ENCODE measurements at regions not wholly inside any gene's neighbourhood (a gene's known extent, or its start where the extent isn't known, plus 50 kb on each side); places are given as distances from the start of the nearest gene placed in this dataset.

DNA sequence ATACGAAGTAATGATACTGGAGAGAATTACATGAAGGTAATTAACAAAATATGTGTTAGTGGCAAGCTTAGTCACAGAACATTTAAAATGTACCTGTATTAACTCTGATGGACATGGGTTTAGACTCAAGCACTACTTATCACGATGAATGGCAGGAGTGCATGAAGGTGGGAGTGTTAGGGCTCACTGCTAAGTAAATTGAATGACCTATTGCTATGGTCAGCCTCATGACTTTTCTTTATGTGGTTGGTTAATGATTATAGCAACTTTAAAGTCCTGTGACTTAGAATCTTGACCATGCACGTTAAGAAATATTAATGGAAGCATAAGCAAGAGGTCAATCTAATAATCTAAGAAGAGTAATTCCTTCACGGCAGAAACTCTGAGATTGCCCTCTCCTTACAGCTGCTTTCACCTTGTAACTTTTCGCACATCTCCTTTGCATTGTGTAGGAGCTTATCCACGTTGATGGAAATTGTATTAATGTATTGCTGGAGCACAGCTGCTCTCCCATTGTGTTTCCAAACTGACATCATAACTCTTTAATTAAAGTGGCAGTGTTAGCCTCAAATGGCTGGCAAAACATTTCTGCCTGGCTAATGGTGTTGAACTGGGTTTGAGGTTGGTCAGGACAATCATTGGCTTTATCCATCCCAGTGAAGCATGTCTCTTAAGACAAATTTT is 114.5 kb downstream of the RXFP2 start:
- no peak for TF ChIP-seq CTCF (IDR thresholded peaks at IDR 0.05; ENCODE audit: low read depth, low read length, poor library complexity, severe bottlenecking)
- no peak for TF ChIP-seq EZH2phosphoT487 (IDR thresholded peaks at IDR 0.05; ENCODE audit: borderline replicate concordance, low read length)

All from DOHH2 (cell line).